ENCODE measurements at regions not wholly inside any gene's neighbourhood (a gene's known extent, or its start where the extent isn't known, plus 50 kb on each side); places are given as distances from the start of the nearest gene placed in this dataset.

DNA sequence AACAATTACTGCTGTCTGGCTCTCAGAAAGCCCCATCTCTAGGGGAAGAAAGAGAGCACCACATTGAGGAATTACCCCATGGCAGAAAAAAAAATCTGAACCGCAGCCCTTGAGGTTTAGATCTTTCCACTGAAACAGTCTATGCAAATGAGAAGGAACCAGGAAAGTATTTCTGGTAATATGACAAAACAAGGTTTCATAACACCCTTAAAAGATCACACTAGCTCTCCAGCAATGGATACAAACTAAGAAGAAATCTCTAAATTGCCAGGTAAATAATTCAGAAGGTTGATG lies 427.1 kb downstream of the PRELID2 start (continued):
- TF ChIP-seq, protein P1, sequence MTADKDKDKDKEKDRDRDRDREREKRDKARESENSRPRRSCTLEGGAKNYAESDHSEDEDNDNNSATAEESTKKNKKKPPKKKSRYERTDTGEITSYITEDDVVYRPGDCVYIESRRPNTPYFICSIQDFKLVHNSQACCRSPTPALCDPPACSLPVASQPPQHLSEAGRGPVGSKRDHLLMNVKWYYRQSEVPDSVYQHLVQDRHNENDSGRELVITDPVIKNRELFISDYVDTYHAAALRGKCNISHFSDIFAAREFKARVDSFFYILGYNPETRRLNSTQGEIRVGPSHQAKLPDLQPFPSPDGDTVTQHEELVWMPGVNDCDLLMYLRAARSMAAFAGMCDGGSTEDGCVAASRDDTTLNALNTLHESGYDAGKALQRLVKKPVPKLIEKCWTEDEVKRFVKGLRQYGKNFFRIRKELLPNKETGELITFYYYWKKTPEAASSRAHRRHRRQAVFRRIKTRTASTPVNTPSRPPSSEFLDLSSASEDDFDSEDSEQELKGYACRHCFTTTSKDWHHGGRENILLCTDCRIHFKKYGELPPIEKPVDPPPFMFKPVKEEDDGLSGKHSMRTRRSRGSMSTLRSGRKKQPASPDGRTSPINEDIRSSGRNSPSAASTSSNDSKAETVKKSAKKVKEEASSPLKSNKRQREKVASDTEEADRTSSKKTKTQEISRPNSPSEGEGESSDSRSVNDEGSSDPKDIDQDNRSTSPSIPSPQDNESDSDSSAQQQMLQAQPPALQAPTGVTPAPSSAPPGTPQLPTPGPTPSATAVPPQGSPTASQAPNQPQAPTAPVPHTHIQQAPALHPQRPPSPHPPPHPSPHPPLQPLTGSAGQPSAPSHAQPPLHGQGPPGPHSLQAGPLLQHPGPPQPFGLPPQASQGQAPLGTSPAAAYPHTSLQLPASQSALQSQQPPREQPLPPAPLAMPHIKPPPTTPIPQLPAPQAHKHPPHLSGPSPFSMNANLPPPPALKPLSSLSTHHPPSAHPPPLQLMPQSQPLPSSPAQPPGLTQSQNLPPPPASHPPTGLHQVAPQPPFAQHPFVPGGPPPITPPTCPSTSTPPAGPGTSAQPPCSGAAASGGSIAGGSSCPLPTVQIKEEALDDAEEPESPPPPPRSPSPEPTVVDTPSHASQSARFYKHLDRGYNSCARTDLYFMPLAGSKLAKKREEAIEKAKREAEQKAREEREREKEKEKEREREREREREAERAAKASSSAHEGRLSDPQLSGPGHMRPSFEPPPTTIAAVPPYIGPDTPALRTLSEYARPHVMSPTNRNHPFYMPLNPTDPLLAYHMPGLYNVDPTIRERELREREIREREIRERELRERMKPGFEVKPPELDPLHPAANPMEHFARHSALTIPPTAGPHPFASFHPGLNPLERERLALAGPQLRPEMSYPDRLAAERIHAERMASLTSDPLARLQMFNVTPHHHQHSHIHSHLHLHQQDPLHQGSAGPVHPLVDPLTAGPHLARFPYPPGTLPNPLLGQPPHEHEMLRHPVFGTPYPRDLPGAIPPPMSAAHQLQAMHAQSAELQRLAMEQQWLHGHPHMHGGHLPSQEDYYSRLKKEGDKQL (CRISPR knock-in tag; IDR thresholded peaks at IDR 0.05; ENCODE audit: borderline replicate concordance): no peak
- TF ChIP-seq, protein P2, sequence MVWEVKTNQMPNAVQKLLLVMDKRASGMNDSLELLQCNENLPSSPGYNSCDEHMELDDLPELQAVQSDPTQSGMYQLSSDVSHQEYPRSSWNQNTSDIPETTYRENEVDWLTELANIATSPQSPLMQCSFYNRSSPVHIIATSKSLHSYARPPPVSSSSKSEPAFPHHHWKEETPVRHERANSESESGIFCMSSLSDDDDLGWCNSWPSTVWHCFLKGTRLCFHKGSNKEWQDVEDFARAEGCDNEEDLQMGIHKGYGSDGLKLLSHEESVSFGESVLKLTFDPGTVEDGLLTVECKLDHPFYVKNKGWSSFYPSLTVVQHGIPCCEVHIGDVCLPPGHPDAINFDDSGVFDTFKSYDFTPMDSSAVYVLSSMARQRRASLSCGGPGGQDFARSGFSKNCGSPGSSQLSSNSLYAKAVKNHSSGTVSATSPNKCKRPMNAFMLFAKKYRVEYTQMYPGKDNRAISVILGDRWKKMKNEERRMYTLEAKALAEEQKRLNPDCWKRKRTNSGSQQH (CRISPR knock-in tag; IDR thresholded peaks at IDR 0.05): no peak
- TF ChIP-seq SIX5 (IDR thresholded peaks at IDR 0.05; ENCODE audit: borderline replicate concordance in 1 of 2, insufficient read depth in 1 of 2, low read depth in 1 of 2, low read length in 2 of 2) (no peak), JUN (IDR thresholded peaks at IDR 0.05; ENCODE audit: borderline replicate concordance, low read depth, low read length) (no peak), JUN (CRISPR knock-in tag; IDR thresholded peaks at IDR 0.05; ENCODE audit: borderline replicate concordance) (no peak), RBM34 (IDR thresholded peaks at IDR 0.05; ENCODE audit: borderline replicate concordance, insufficient read depth, low read length) (no peak)
- TF ChIP-seq, protein P3, sequence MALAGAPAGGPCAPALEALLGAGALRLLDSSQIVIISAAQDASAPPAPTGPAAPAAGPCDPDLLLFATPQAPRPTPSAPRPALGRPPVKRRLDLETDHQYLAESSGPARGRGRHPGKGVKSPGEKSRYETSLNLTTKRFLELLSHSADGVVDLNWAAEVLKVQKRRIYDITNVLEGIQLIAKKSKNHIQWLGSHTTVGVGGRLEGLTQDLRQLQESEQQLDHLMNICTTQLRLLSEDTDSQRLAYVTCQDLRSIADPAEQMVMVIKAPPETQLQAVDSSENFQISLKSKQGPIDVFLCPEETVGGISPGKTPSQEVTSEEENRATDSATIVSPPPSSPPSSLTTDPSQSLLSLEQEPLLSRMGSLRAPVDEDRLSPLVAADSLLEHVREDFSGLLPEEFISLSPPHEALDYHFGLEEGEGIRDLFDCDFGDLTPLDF (CRISPR knock-in tag; IDR thresholded peaks at IDR 0.05): no peak

Data from K562 (cell line).